Psoas muscle (tissue), 7 donors: ENCODE measurements at regions not wholly inside any gene's neighbourhood (a gene's known extent, or its start where the extent isn't known, plus 50 kb on each side); places are given as distances from the start of the nearest gene placed in this dataset.

Experiments
- ATAC-seq, 4 donors: fragments of 200-7000 bp; cut with Tn5 transposase; one replicate each; pipeline ENCODE4 v1.9.1; 2020; ENCODE audit warnings: moderate library complexity in 3 of 4, mild to moderate bottlenecking in 2 of 4
- DNase-seq, 2 donors: peaks; one replicate each; pipeline ENCODE4 v3.0.0-alpha.2; 2020
- H3K27ac ChIP-seq: fragments of 200-600 bp; one replicate; pipeline ENCODE4 v1.8.0; 2022
- H3K27me3 ChIP-seq, 3 donors: fragments of 200-600 bp in 1 of 3; one replicate each; pipeline versions ENCODE4 v1.6.1 to v1.8.0; 2013 to 2022; ENCODE audit warnings: low read length in 2 of 3, mild to moderate bottlenecking in 2 of 3, moderate library complexity in 1 of 3; ENCODE audit not compliant: insufficient read depth in 3 of 3
- H3K36me3 ChIP-seq, 2 donors: fragments of 200-600 bp in 1 of 2; one replicate each; pipeline versions ENCODE4 v1.6.1 to v1.8.0; 2013 to 2022; ENCODE audit warnings: low read depth in 1 of 2, mild to moderate bottlenecking in 1 of 2, moderate library complexity in 1 of 2; ENCODE audit not compliant: insufficient read depth in 1 of 2
- H3K4me1 ChIP-seq: fragments of 200-600 bp; one replicate; pipeline ENCODE4 v1.8.0; 2022
- H3K4me3 ChIP-seq: fragments of 200-600 bp; one replicate; pipeline ENCODE4 v1.8.0; 2022; ENCODE audit warnings: mild to moderate bottlenecking
- H3K9me3 ChIP-seq: fragments of 200-600 bp; one replicate; pipeline ENCODE4 v1.8.0; 2022
- CTCF ChIP-seq: fragments of 200-600 bp; IDR thresholded peaks from one replicate; pipeline ENCODE4 v1.8.0; 2022; ENCODE audit warnings: antibody characterized with exemption
- WGBS, 3 donors: extraction: QIAGEN DNeasy Blood & Tissue Kit; methylation state at CpG; one replicate each; pipeline versions ENCODE4 v1.1.6 to v1.1.7; 2013; 5-methylcytosine and 5-hydroxymethylcytosine counted together
- intact Hi-C, 2 donors: fragments of 100-400 bp; cut with DNase I; formaldehyde crosslinking; loops; one replicate each; pipeline versions ENCODE4 v1.11.0 to v1.14.2; 2022
- donor health status: healthy with polysubstance abuse.
- donor health status: DM: no; HTN: no; CAD: no; lungs with moderate emphysema.
- donor health status: Bipolar disorder and iron deficiency.
- donor health status: healthy.
- donor health status: DM: yes; HTN: yes; CAD: no.
- donor health status: DM: no; HTN: no; CAD: no.
- donor health status: DM: yes; HTN: yes; CAD: no.

- Histone ChIP-seq H3K9me3 (no peaks in the 10 kb centered on the region), H3K36me3 (no peaks in the 10 kb centered on the region), H3K27ac (no peak overlapping the region), H3K4me3 (no peak overlapping the region), H3K4me1 (no peaks in the 10 kb centered on the region), H3K27me3 (no peaks in the 10 kb centered on the region)
- intact Hi-C loops, result no loop called here
- TF ChIP-seq CTCF, result no peak
- no peak for DNase-seq
- WGBS, 3 donors, result 86 to 92% (median 92%) methylated on average over 4 of the region's 4 CpGs
- no peak for ATAC-seq
Observed at GRCh38 chr3:5569152-5569551, 381.6 kb downstream of the EDEM1 start.

- WGBS, 3 donors, result 56 to 63% (median 62%) methylated on average over 6 of the region's 6 CpGs
- Histone ChIP-seq H3K9me3 (no peaks in the 10 kb centered on the region), H3K4me3 (no peak overlapping the region), H3K4me1 (no peaks in the 10 kb centered on the region), H3K27me3 (no peaks in the 10 kb centered on the region), H3K27ac (no peak overlapping the region), H3K36me3 (no peaks in the 10 kb centered on the region)
- intact Hi-C loops, result no loop called here
- no peak for ATAC-seq
- no peak for TF ChIP-seq CTCF
- no peak for DNase-seq
Observed at GRCh38 chr3:5572168-5572567, 384.7 kb downstream of the EDEM1 start.

GRCh38 chr3:5576277-5577011, 388.9 kb downstream of the EDEM1 start:
- Histone ChIP-seq H3K36me3 (no peaks in the 10 kb centered on the region), H3K4me1 (no peaks in the 10 kb centered on the region), H3K9me3 (no peaks in the 10 kb centered on the region), H3K27ac (no peak overlapping the region), H3K4me3 (no peak overlapping the region), H3K27me3 (no peaks in the 10 kb centered on the region)
- intact Hi-C loops, result no loop called here
- ATAC-seq (no peak), DNase-seq (no peak)
- TF ChIP-seq CTCF, result no peak
- WGBS, 3 donors, result 69 to 72% (median 69%) methylated on average over 7 of the region's 7 CpGs

GRCh38 chr3:5579139-5579602, 391.7 kb downstream of the EDEM1 start:
- Histone ChIP-seq H3K4me1 (no peaks in the 10 kb centered on the region), H3K27ac (no peak overlapping the region), H3K9me3 (no peaks in the 10 kb centered on the region), H3K27me3 (no peaks in the 10 kb centered on the region), H3K4me3 (no peak overlapping the region), H3K36me3 (no peaks in the 10 kb centered on the region)
- ATAC-seq, result no peak
- WGBS, 3 donors, result 67 to 70% (median 69%) methylated on average over 2 of the region's 2 CpGs
- intact Hi-C loops, result no loop called here
- no peak for TF ChIP-seq CTCF
- no peak for DNase-seq

- intact Hi-C loops, result no loop called here
- TF ChIP-seq CTCF, result no peak
- Histone ChIP-seq H3K4me1 (no peaks in the 10 kb centered on the region), H3K27ac (no peak overlapping the region), H3K36me3 (no peaks in the 10 kb centered on the region), H3K4me3 (no peak overlapping the region), H3K27me3 (no peaks in the 10 kb centered on the region), H3K9me3 (no peaks in the 10 kb centered on the region)
- WGBS, 3 donors, result 55 to 61% (median 58%) methylated on average over 4 of the region's 4 CpGs
- DNase-seq (no peak), ATAC-seq (no peak)
Observed at GRCh38 chr3:5579946-5580345, 392.4 kb downstream of the EDEM1 start.
